Tibial nerve (tissue), 4 donors: ENCODE measurements at regions not wholly inside any gene's neighbourhood (a gene's known extent, or its start where the extent isn't known, plus 50 kb on each side); places are given as distances from the start of the nearest gene placed in this dataset.

Experiments
- EP300 ChIP-seq, 2 donors: sonication (generic); formaldehyde crosslinking; IDR thresholded peaks; one replicate each; pipeline ENCODE4 v1.6.1; 2017; ENCODE audit warnings: antibody characterized with exemption in 2 of 2, mild to moderate bottlenecking in 1 of 2
- TF ChIP-seq, protein P1 (sequence below), 5 experiments: fragments of 200-600 bp in 3 of 5; fragments of 450-650 bp in 2 of 5; sonication (generic) in 3 of 5; IDR thresholded peaks; one replicate each; pipeline ENCODE4 v1.5.1; 2016 to 2019; ENCODE audit warnings: antibody characterized with exemption in 5 of 5, mild to moderate bottlenecking in 3 of 5, moderate library complexity in 2 of 5

DNA sequence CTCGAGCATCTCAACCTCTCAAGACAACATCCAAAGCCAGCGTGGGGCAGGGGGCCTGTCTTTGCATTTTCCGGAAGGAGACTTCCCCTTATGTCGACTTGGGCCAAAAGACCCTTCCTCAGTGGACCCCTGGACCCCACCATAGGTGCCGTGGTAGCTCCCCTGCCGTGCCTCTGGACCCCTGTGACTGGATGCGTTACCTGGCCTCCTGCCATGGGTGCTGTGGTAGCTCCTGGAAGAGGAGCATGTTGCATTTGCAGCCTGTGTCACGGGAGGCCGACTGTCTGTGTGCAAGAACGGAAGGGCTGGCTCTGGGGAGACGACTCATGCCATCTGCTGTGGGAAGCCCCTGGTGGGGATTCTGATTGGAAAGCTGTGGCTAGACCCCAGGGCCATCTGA lies 130.1 kb downstream of the FOXL1 start:
- TF ChIP-seq, protein P1, sequence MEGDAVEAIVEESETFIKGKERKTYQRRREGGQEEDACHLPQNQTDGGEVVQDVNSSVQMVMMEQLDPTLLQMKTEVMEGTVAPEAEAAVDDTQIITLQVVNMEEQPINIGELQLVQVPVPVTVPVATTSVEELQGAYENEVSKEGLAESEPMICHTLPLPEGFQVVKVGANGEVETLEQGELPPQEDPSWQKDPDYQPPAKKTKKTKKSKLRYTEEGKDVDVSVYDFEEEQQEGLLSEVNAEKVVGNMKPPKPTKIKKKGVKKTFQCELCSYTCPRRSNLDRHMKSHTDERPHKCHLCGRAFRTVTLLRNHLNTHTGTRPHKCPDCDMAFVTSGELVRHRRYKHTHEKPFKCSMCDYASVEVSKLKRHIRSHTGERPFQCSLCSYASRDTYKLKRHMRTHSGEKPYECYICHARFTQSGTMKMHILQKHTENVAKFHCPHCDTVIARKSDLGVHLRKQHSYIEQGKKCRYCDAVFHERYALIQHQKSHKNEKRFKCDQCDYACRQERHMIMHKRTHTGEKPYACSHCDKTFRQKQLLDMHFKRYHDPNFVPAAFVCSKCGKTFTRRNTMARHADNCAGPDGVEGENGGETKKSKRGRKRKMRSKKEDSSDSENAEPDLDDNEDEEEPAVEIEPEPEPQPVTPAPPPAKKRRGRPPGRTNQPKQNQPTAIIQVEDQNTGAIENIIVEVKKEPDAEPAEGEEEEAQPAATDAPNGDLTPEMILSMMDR (IDR thresholded peaks at IDR 0.05) = no peak
- TF ChIP-seq EP300 (IDR thresholded peaks at IDR 0.05) = no peak
